Myocyte (in vitro differentiated cells): ENCODE measurements at regions not wholly inside any gene's neighbourhood (a gene's known extent, or its start where the extent isn't known, plus 50 kb on each side); places are given as distances from the start of the nearest gene placed in this dataset.

Experiments
- DNase-seq: peaks from one replicate; pipeline ENCODE4 v3.0.0-alpha.2; 2012; ENCODE audit warnings: low read depth

DNA sequence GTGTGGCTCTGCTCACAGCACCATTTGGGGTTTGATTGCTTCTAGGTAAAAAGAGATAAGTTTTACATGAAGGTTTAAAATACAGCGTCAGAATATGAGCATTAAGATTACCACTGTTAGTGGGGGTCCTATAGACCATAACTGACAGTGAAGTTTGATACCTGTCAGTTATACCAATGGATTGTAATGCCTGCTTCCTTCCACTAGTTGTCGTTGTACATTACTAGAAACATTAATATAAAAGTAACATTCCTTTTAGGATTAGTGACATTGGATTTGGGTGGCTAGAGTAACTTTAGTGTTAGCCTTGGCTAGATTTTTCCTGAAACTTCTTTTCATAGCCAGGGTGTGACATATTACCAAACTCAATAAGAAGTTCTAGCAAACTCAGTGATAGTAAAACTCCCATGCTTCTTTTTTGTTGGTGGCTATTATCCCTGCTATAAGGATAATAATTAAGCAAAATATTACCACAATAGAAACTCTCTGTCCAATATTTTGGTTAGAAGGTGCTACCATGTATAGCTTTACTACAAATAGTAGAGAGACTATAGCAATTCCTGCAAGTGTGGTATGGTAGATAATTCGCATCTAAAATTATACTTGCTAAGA is 57.1 kb downstream of the FAM181B start:
- peak; percentile 4 for DNase-seq

DNA sequence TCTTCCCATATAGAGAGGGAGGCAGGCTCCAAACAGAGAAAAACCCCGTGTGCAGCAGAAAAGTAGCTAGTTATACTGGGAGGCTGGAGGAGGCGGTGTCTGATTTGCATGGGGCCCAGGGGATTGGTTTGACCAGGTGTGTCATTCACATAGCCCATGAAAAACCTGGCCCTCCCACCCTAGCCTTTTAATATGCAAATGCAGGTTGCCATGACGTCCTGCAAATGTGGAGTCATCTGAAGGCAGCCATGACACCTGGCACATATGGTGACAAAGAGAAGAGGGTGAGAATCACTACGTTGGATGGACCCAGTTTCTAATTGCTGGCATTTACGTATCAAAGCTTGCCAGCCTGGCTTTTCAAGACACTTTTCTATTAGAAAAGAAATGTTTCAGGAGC is 57.8 kb downstream of the FAM181B start:
- DNase-seq, result no peak

DNA sequence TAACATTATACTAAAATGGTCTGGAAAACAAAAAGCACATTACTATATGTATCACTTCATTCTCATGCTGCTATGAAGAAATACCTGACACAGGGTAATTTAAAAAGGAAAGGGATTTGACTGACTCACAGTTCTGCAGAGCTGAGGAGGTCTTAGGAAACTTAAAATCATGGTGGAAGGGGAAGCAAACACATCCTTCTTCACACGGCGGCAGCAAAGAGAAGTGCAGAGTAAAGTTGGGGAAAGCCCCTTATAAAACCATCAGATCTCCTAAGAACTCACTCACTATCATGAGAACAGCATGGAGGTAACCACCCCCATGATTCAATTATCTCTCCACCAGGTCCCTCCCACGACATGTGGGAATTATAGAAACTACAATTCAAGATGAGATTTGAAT is 60.0 kb downstream of the FAM181B start:
- no peak for DNase-seq

DNA sequence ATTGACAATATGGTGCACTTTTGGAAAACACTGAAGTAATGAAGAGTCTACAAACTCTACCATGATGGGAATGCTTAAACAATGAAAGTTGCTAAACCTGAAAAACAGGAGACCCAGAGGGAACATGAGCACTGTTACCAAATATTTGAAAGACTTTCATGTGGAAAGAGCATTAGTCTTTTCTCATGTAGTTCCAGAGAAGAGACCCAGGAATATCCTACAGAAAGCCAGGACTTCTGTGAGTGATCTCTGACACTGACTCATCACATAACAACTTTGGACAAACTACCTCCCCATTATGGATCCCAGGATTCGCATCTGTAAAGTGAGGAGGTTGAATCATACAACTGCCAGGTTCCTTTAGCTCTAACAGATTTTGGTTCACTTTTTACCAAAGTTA is 62.2 kb downstream of the FAM181B start:
- DNase-seq, result no peak

DNA sequence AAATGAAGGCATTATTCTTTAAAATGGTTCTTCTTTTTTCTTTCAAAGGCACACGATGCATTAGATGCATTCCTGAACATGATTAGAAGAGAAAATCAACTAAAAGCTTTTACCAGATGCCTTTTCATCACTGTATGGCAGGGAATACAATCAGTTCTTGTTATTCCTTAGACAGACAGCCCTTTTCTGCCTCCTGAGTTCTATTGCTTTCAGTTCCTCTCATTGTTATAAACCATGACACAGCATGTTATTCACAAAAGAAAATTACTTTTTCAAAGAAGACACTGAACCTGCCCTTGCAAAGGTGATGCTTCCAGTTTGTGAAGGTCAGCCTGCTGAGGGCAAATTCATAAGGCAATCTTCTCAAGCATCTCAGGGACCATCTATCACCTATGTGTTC is 70.1 kb downstream of the FAM181B start:
- no peak for DNase-seq

DNA sequence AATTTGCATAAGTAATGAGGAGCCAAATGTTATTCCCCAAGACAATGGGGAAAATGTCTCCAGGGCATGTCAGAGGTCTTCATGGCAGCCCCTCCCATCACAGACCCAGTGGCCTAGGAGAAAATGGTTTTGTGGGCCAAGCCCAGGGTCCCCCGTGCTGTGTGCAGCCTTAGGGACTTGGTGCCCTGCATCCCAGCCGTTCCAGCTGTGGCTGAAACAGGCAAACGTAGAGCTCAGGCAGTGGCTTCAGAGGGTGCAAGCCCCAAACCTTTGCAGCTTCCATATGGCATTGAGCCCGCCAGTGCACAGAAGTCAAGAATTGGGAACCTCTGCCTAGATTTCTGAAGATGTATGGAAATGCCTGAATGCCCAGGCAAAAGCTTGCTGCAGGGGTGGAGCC is 79.9 kb downstream of the FAM181B start:
- no peak for DNase-seq

DNA sequence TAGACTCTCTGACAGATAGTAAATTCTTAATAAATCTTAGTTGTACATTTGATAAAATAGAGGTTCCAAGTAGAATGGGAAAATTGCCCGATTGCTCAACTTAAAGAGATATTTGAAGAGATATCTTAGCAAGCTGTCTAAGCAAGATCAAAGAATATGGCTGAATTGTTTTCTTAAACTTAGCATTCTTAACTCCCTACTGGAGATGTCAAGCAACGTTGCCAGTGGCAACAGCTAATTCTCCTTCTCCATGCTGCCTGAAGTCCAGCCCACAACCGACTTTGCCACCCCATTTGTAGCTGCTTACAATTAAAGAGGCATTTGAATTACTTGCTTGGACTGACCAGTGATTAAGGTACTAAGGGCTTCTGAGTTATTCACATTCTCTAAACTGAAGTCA is 94.4 kb downstream of the FAM181B start:
- no peak for DNase-seq

DNA sequence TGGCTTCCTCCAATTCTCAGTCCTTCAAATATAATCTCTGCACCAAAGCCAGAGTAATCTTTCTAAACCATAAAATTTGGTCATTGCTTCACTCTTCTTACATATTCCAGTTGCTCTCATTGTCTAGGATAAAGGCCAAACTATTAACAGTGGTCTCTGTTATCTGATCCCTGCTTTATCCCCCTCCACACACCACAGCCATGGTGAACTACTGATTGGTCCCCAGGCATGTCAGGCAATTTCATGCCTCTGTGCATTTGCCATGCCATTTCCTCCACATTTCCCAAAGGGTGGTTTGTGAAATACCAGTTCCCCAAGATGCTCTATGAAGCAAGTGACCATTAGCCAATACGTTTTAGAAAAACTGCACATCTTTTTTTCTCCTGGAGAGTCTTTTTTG is 97.0 kb downstream of the FAM181B start:
- no peak for DNase-seq

DNA sequence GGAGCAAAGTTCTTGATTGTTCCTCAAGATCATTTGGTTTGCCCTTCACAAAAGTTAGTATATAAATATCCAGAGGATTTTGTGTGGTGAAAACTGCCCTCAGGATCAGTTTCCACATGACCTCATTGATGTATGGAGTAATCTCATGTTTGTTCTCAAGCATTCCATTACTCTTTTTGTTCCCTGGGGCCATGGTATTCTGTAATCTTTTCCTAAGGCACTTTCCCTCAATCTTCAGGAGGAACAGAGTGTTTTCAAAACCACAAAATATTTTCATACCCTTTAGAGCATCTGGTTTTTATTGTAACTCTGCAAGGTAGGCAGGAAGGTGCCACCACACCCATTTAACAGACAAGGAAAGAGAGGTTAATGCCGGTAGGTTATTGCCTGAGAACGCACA is 99.6 kb downstream of the FAM181B start:
- no peak for DNase-seq

DNA sequence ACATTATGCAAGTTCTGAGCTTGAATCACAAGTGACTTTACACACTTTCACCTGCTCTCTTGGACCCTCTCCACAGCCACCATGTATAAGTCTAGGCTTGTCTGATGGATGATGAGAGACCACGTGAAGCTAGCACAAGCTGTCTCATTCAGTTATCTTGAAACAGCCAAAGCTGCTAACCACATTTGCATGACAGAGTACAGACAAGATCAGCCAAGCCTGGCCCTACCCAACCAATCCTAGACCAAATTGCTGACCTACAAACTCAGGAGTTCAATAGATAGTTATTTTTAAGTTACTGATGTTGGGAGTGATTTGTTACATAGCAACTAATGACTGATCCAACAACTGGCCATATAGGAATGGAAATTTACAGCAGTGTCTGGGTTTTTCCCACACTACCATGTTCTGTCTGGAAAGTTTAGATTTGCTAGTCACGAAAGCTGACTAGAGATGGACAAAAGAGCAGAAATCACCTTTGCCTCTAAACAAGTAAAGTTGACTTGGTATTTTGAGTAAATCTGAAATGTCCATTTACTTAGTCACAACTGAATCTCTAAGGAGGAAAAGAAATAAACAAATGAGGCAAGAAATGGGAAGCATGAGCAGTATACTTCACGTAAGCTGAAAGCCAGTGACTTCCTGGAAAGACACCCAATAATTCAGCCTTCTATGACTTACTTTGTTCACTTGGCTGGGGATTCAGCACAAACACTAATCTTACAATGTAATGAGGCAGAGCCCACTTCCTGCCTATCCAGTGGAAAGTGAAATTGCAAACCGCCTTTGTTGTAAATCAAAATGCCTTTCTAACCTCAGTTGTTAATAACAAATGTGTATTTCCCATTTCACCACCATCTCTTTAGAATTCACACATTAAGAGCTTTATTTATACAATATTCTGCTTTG is 101.7 kb downstream of the FAM181B start:
- no peak for DNase-seq

DNA sequence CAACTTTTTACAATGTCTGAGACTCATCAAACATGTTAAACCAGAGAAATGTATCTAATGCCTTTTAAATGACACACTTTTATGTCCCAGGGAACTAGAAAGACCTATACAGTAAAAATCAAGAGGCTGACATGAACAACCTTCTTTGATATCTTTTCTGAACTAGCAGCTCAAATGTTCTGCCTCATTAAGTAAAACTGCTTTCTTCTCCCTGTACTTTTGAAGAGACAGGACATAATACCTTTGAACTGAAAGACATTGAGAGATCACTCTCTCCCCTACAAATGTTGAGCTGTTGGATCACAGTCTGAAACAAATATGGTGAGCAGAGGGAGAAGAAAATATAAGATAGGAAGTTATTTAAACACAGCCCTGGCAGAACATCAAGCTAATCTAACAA is 123.0 kb downstream of the FAM181B start:
- DNase-seq, result no peak

DNA sequence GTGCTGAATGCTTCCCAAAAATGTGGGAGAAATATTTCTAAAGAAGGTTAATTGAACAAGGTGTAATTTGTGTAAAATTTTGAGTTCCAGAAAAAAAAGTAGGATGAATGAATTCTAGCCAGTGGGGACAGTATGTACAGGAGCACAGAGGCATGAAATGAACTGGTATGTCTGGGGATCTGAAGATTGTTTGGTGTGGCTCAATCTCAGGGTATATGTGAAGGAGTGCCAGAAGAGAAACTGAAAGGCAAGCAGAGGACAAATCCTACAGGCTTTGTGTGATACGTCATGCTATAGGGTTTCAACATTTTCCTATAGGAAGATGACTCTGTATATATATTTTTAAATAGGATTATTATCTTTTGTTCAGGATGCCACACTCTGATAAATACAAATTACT is 126.9 kb downstream of the FAM181B start:
- DNase-seq, result no peak

DNA sequence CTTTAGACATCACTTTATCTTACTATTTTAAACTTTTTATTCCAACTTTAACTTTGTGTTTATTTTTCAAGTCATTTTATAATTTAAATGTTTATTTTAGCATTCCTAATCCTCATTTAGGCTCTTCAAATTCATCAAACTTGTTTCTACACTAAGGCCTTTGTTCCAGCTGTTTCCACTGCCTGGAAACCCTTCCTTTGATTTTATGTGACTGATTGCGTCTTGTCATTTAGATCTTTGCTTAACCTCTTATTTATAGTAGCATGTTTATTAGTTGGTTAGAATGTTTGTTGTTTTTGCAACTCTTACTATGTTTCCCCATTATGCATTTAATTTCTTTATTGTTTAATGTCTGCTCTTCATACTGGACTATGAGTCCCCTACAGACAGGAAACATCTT is 132.0 kb downstream of the FAM181B start:
- DNase-seq, result no peak

DNA sequence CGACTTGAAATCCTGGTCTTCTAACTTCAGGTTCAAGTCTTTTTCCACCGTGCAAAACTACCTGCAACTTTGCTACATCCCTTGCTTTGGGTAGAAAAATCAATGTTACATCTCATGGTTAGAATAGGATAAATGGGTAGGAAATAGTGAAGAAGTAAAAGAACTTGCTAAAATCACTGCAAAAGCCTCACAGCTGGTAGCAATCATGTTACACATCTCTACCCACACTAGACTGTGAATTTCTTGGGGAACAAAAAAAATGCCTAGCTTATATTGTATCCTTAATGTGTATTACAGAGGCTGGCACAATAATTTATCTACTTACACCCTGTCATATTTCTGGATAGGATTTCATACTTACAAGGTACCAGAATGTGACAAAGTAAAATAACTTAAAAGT is 133.8 kb downstream of the FAM181B start:
- DNase-seq, result no peak

DNA sequence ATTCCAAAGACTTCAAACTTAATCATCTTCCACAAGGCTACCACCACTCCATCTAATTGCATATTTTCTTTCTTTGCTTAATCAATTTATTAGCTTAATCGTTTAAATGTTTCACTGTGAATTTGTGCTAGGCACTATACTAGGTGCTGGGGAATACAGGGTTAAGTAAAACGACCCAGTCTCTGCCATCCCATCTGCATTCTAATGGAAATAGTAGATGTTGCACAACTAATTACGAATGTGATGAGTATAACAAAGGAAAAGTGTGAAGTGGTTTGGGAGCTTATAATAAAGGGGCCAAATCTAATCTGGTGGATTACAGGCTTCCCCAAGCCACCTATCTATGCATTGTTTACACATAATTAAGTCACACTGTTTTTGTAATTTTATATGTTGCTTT is 147.1 kb downstream of the FAM181B start:
- DNase-seq, result no peak

DNA sequence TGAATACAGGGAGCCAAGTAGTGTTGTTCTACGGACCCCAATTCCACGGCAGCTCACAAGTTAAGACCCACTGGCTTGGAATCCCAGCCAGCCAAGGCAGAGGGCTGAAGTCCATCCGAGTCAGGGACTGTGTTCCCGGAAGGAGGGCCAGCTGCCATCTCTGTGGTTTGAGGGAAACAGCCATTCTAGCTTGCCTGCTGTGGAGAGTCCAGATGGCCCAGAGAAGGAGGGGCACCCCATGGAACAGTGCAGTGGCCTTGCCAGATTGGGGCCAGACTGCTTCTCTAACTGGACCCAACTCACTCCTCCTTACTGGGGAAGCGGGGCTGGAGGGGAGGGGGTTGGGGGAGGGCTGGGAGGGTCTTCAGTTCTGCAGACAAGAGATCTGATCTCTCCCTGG is 156.4 kb downstream of the FAM181B start:
- DNase-seq, result peak; percentile 0

DNA sequence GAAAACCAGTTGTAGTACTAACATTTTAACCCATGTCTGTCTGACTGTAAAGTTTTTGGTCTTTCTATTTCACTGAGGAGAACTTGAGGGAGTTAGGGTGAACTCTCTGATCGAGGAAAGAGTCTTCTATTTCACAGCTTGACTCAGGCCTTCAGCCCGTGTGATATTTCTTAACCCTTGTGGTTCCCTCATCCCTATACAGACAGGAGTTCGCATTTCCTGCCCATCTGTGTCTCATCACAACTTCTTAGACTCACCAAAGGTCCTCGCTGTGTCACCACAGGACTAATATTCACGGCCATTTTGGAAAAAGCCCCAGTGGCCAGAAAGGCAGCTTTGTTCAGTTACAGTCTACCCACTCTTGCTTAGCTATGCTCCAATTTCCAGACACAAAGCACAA is 172.8 kb downstream of the FAM181B start:
- no peak for DNase-seq

DNA sequence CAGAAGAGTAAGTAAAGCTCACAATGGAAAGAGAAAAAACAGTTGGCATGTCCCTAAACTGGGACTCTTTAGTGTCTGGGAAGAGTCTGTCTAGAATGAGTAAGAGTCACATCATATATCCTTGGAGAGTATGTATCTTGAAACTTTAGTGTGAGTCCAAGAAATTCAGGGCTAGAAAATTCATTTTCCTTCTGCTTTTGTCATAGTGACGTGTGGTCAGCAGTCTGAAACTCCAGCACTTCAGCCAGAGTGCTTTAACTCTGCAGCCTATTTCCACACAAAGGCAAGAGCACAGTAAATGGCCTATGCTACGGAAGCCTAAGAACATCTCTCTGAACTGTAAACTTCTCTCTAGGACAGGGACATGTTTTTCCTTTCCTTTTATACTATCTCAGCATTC is 174.1 kb downstream of the FAM181B start:
- no peak for DNase-seq

DNA sequence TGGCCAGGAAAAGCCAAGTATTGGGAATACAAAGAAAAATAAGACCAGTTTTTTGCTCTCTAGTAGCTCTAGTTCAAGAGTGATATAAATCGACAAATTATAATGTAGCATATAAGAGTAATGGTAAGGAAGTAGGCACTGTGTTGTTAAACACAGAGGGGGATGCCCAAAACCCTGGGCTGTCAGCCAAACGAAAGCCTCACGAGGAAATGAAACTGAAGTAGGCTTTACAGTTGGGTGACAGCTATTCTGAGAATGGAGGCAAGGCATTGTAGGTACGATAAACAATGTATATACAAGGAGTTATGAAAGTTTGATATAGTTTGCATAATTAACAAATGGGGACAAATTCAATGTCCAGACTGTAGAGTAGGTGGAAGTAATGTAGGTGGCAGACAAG is 176.4 kb downstream of the FAM181B start:
- no peak for DNase-seq

DNA sequence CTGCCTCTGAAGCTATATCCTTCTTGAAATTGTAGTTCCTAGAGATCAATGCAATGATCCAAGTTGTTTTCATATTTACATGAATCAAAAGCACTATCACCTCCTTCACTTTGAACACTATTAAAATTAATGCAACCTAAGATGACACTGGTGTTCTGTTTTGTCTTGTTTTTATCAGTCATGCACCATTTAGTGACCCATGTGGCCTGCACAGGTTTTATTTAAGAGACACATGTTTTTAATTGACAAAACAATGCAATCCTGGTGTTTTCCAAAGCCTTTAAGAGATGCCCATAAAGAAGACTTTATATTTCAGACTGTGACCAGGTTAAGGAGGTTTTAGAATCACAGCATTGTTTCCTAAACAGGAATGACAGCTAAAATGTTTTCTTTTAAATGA is 177.5 kb downstream of the FAM181B start:
- DNase-seq, result no peak

DNA sequence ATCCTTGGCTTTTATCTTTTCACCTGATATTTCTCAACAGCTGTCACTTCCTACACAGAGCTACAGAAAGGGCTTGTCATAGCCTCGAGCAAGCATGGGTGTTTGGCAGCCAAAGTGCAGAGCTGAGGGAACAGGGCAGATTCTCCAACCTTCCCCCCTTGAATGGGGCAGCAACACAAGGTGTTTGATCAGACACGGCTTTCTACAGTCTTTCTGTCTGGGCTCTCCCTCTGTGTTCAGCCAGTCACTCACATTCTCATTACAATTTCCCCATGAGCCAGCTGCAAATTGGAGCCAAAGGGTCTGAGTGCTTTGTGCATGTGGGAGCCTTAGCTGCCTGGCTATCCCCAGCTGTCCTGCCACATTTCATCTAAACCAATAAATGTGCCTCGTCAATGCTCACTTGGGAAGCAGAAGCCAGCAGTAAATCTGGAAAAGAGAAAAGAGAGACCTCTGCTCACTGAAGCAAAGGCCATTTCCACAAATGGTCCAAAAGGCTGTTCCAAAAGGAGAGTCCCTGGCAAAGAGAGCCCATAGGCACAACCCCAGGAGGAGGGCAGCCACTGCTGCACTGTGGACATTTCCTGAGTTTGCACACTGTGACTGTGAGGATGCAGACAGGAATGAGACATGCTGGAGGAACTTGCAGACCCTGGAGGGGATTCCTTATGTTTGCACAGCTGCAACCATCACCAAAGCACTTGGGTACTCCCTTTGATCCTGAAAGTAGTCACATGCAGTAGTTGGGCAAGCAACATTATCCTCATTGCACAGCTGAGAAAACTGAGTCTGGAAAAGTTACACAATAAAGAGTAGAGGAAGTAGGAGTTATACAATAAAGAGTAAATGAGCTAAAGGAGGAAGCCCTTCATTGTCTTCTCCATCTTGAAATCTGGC is 186.8 kb downstream of the FAM181B start:
- no peak for DNase-seq

DNA sequence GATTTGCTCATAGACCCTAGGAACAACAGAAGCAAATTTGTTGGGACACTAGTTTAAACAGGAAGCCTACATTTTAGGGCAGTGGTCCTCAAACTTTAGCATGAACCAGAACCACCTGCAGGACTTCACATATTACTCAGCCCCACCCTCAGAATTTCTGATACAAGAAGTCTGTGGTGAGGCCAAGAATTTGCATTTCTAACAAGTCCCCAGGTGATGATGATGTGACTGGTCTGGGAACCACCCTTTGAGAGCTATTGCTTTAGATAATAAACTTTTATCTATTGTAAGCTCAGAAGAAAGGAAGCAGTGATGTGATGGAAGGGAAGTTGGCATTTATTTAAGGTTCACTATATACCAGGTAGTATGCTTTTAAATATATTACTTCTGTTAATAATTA is 194.0 kb downstream of the FAM181B start:
- no peak for DNase-seq
